H9 (cell line): ENCODE measurements at regions not wholly inside any gene's neighbourhood (a gene's known extent, or its start where the extent isn't known, plus 50 kb on each side); places are given as distances from the start of the nearest gene placed in this dataset.

Experiments
- DNase-seq: peaks from one replicate; pipeline ENCODE4 v3.0.0-alpha.2; 2017
- H2AFZ ChIP-seq: one replicate; pipeline ENCODE4 v1.6.1; 2013; ENCODE audit warnings: mild to moderate bottlenecking, low read length, control low read depth, moderate library complexity
- H2AK5ac ChIP-seq: 2 replicates; pipeline ENCODE4 v1.6.1; 2013; ENCODE audit warnings: low read length, control low read depth, mixed read lengths; ENCODE audit not compliant: insufficient read length
- H2BK120ac ChIP-seq: one replicate; pipeline ENCODE4 v1.6.1; 2013; ENCODE audit warnings: low read depth, mild to moderate bottlenecking, low read length, control low read depth, inconsistent platforms; ENCODE audit not compliant: poor library complexity, severe bottlenecking
- H2BK12ac ChIP-seq: 2 replicates; pipeline ENCODE4 v1.6.1; 2013; ENCODE audit warnings: low read length, control low read depth, mixed read lengths, low read depth; ENCODE audit not compliant: insufficient read length
- H2BK15ac ChIP-seq: 2 replicates; pipeline ENCODE4 v1.6.1; 2013; ENCODE audit warnings: low read depth, low read length, control low read depth
- H2BK20ac ChIP-seq: one replicate; pipeline ENCODE4 v1.6.1; 2013; ENCODE audit warnings: low read depth, mild to moderate bottlenecking, low read length, control low read depth, inconsistent platforms; ENCODE audit not compliant: poor library complexity, severe bottlenecking
- H2BK5ac ChIP-seq: 2 replicates; pipeline ENCODE4 v1.6.1; 2013; ENCODE audit warnings: low read length, control low read depth, mixed read lengths; ENCODE audit not compliant: insufficient read length
- H3K14ac ChIP-seq: 2 replicates; pipeline ENCODE4 v1.6.1; 2013; ENCODE audit warnings: low read length, control low read depth; ENCODE audit not compliant: insufficient read depth
- H3K18ac ChIP-seq: 2 replicates; pipeline ENCODE4 v1.6.1; 2013; ENCODE audit warnings: low read depth, mild to moderate bottlenecking, mixed read lengths, low read length, control low read depth; ENCODE audit not compliant: insufficient read length
- H3K23ac ChIP-seq: 2 replicates; pipeline ENCODE4 v1.6.1; 2013; ENCODE audit warnings: low read length, control low read depth, mixed read lengths, low read depth; ENCODE audit not compliant: insufficient read length
- H3K23me2 ChIP-seq: 2 replicates; pipeline ENCODE4 v1.6.1; 2013; ENCODE audit warnings: low read depth, mild to moderate bottlenecking, mixed read lengths, low read length, control low read depth; ENCODE audit not compliant: insufficient read length, poor library complexity, severe bottlenecking
- H3K27ac ChIP-seq: 2 replicates; pipeline ENCODE4 v1.5.1; 2013; ENCODE audit warnings: low read length, control low read depth, mixed read lengths, low read depth; ENCODE audit not compliant: insufficient read length
- H3K27me3 ChIP-seq: 2 replicates; pipeline ENCODE4 v1.6.1; 2013; ENCODE audit warnings: low read length, control low read depth, inconsistent platforms; ENCODE audit not compliant: insufficient read depth
- H3K4ac ChIP-seq: 2 replicates; pipeline ENCODE4 v1.6.1; 2013; ENCODE audit warnings: low read depth, mild to moderate bottlenecking, control low read depth, inconsistent platforms, low read length, moderate library complexity
- H3K4me1 ChIP-seq: 2 replicates; pipeline ENCODE4 v1.6.1; 2013; ENCODE audit warnings: low read length, control low read depth, inconsistent platforms; ENCODE audit not compliant: insufficient read depth
- H3K4me2 ChIP-seq: 2 replicates; pipeline ENCODE4 v1.6.1; 2013; ENCODE audit warnings: low read length, control low read depth, mixed read lengths; ENCODE audit not compliant: insufficient read length, insufficient read depth
- H3K56ac ChIP-seq: 2 replicates; pipeline ENCODE4 v1.6.1; 2013; ENCODE audit warnings: low read depth, mild to moderate bottlenecking, mixed read lengths, low read length, control low read depth; ENCODE audit not compliant: insufficient read length
- H3K79me1 ChIP-seq: 2 replicates; pipeline ENCODE4 v1.6.1; 2013; ENCODE audit warnings: low read depth, mild to moderate bottlenecking, moderate library complexity, low read length, control low read depth, inconsistent platforms; ENCODE audit not compliant: insufficient read depth, poor library complexity, severe bottlenecking
- H3K79me2 ChIP-seq: 2 replicates; pipeline ENCODE4 v1.6.1; 2013; ENCODE audit warnings: low read length, control low read depth, inconsistent platforms; ENCODE audit not compliant: insufficient read depth
- H3K9ac ChIP-seq: 2 replicates; pipeline ENCODE4 v1.6.1; 2013; ENCODE audit warnings: low read length, control low read depth, mixed read lengths; ENCODE audit not compliant: insufficient read length; ENCODE audit errors: extremely low read depth
- H3K9me3 ChIP-seq: one replicate; pipeline ENCODE4 v1.6.1; 2013; ENCODE audit warnings: low read depth, low read length, inconsistent platforms; ENCODE audit not compliant: control insufficient read depth
- H3T11ph ChIP-seq: one replicate; pipeline ENCODE4 v1.6.1; 2013; ENCODE audit warnings: mild to moderate bottlenecking, low read length, control low read depth, inconsistent platforms
- H4K20me1 ChIP-seq: one replicate; pipeline ENCODE4 v1.6.1; 2013; ENCODE audit not compliant: control insufficient read depth, insufficient read length, insufficient read depth
- H4K5ac ChIP-seq: 2 replicates; pipeline ENCODE4 v1.6.1; 2013; ENCODE audit warnings: low read depth, mild to moderate bottlenecking, mixed read lengths, low read length, control low read depth; ENCODE audit not compliant: insufficient read length
- H4K8ac ChIP-seq: replicated peaks from 2 replicates; pipeline ENCODE4 v1.6.1; 2013; ENCODE audit warnings: low read length, control low read depth, mixed read lengths, low read depth; ENCODE audit not compliant: insufficient read length
- H4K91ac ChIP-seq: 2 replicates; pipeline ENCODE4 v1.6.1; 2013; ENCODE audit warnings: low read depth, mild to moderate bottlenecking, moderate library complexity, mixed read lengths, low read length, control low read depth; ENCODE audit not compliant: insufficient read length
- H3K27ac Mint-ChIP-seq, 3 experiments: 2 replicates in 2 of 3; 3 replicates in 1 of 3; pipeline ENCODE4 v1.8.0; 2020 to 2021; ENCODE audit warnings: mixed read lengths in 3 of 3, mild to moderate bottlenecking in 1 of 3, moderate library complexity in 1 of 3
- H3K27me3 Mint-ChIP-seq: 2 replicates; pipeline ENCODE4 v1.8.0; 2021; ENCODE audit warnings: low read depth, mild to moderate bottlenecking, moderate library complexity, mixed read lengths
- H3K36me3 Mint-ChIP-seq, 3 experiments: 2 replicates in 2 of 3; 3 replicates in 1 of 3; pipeline ENCODE4 v1.8.0; 2020 to 2021; ENCODE audit warnings: low read depth in 3 of 3, mixed read lengths in 3 of 3; ENCODE audit not compliant: insufficient read depth in 1 of 3
- H3K4me1 Mint-ChIP-seq, 2 experiments: 2 replicates each; pipeline ENCODE4 v1.8.0; 2020; ENCODE audit warnings: mixed read lengths in 2 of 2
- H3K4me3 Mint-ChIP-seq, 2 experiments: 2 replicates in 1 of 2; 3 replicates in 1 of 2; pipeline ENCODE4 v1.8.0; 2020 to 2021; ENCODE audit warnings: mild to moderate bottlenecking in 2 of 2, mixed read lengths in 2 of 2, moderate library complexity in 1 of 2
- H3K9me3 Mint-ChIP-seq, 2 experiments: 2 replicates in 1 of 2; 3 replicates in 1 of 2; pipeline ENCODE4 v1.8.0; 2020; ENCODE audit warnings: mild to moderate bottlenecking in 2 of 2, mixed read lengths in 2 of 2, moderate library complexity in 1 of 2
- CTCF ChIP-seq: fragments of 200-600 bp; sonication (generic); conservative IDR thresholded peaks from 3 replicates; pipeline ENCODE4 v1.8.0; 2021; ENCODE audit warnings: antibody characterized with exemption, mild to moderate bottlenecking

DNA sequence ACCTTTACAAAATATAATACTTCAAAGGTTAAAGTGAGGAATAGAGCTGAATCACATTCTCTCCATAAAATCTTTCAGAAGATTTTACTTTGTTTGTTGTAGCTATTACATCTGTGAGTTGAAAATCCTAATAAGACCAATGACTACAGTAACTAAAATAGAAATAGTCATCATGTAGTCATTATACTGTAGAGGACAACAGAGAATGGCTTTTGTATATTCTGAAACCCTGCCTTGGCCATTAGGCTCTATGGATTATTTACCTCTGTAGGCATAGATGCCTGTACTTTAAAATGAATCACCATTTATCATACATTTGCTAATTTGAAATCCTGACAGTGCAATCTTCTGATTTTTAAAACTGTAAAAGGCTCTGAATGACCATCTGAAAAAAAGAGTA is 923.0 kb downstream of the REEP3 start:
- H3K79me2 ChIP-seq = no peaks in the 10 kb centered on the region
- H2BK20ac ChIP-seq = no peak overlapping the region
- H4K91ac ChIP-seq = no peak overlapping the region
- no peaks in the 10 kb centered on the region for H3K4me1 ChIP-seq
- Mint-ChIP-seq H3K27me3 (no peaks in the 10 kb centered on the region), H3K4me3 (no peak overlapping the region), H3K9me3 (peaks cover 19 to 21% of the 10 kb centered on the region in 2 experiments), H3K4me1 (no peaks in the 10 kb centered on the region), H3K36me3 (peaks cover 9 to 15% (median 14%) of the 10 kb centered on the region in 3 experiments), H3K27ac (no peak overlapping the region)
- no peak overlapping the region for H4K5ac ChIP-seq
- H2BK15ac ChIP-seq = no peak overlapping the region
- no peak overlapping the region for H2BK12ac ChIP-seq
- no peak overlapping the region for H3K14ac ChIP-seq
- H2AFZ ChIP-seq = no peak overlapping the region
- no peak overlapping the region for H3K27ac ChIP-seq
- no peak overlapping the region for H3K56ac ChIP-seq
- H2AK5ac ChIP-seq = no peak overlapping the region
- H4K8ac ChIP-seq = no peak overlapping the region
- H3K79me1 ChIP-seq = no peaks in the 10 kb centered on the region
- H3K9ac ChIP-seq = no peak overlapping the region
- no peak overlapping the region for H2BK120ac ChIP-seq
- no peaks in the 10 kb centered on the region for H4K20me1 ChIP-seq
- H2BK5ac ChIP-seq = no peak overlapping the region
- TF ChIP-seq CTCF = no peak
- H3K23me2 ChIP-seq = no peaks in the 10 kb centered on the region
- no peaks in the 10 kb centered on the region for H3K9me3 ChIP-seq
- no peak overlapping the region for H3K18ac ChIP-seq
- H3K4ac ChIP-seq = no peak overlapping the region
- no peak overlapping the region for H3K4me2 ChIP-seq
- H3K23ac ChIP-seq = no peak overlapping the region
- no peak for DNase-seq
- H3T11ph ChIP-seq = no peak overlapping the region
- H3K27me3 ChIP-seq = no peaks in the 10 kb centered on the region
